ENCODE measurements at regions not wholly inside any gene's neighbourhood (a gene's known extent, or its start where the extent isn't known, plus 50 kb on each side); places are given as distances from the start of the nearest gene placed in this dataset.

GRCh38 chr1:108034396-108034795, 69.4 kb upstream of the VAV3 start:
- Histone ChIP-seq H3K14ac (ENCODE audit: insufficient read depth, low read length) (no peak overlapping the region), H4K20me1 (ENCODE audit: control insufficient read depth, insufficient read depth, insufficient read length) (no peaks in the 10 kb centered on the region), H2AFZ (ENCODE audit: low read length) (no peak overlapping the region), H2BK15ac (ENCODE audit: low read depth, low read length) (no peak overlapping the region), H3K23me2 (ENCODE audit: insufficient read length, low read depth, low read length, poor library complexity, severe bottlenecking) (no peaks in the 10 kb centered on the region), H3K9ac (ENCODE audit: extremely low read depth, insufficient read length, low read length) (no peak overlapping the region), H4K8ac (replicated peaks; ENCODE audit: insufficient read length, low read depth, low read length) (no peak overlapping the region), H2AK5ac (ENCODE audit: insufficient read length, low read length) (no peak overlapping the region), H3K27me3 (ENCODE audit: insufficient read depth, low read length) (no peaks in the 10 kb centered on the region), H3K9me3 (ENCODE audit: control insufficient read depth, low read depth, low read length) (no peaks in the 10 kb centered on the region), H3K79me1 (ENCODE audit: insufficient read depth, low read depth, low read length, poor library complexity, severe bottlenecking) (no peaks in the 10 kb centered on the region), H4K5ac (ENCODE audit: insufficient read length, low read depth, low read length) (no peak overlapping the region), H2BK120ac (ENCODE audit: low read depth, low read length, poor library complexity, severe bottlenecking) (no peak overlapping the region), H3K79me2 (ENCODE audit: insufficient read depth, low read length) (no peaks in the 10 kb centered on the region), H3T11ph (ENCODE audit: low read length) (no peak overlapping the region), H4K91ac (ENCODE audit: insufficient read length, low read depth, low read length) (no peak overlapping the region), H2BK5ac (ENCODE audit: insufficient read length, low read length) (no peak overlapping the region), H3K27ac (ENCODE audit: insufficient read length, low read depth, low read length) (no peak overlapping the region), H3K4me2 (ENCODE audit: insufficient read depth, insufficient read length, low read length) (no peak overlapping the region), H3K4me1 (ENCODE audit: insufficient read depth, low read length) (no peaks in the 10 kb centered on the region), H3K4ac (ENCODE audit: low read depth, low read length) (no peak overlapping the region), H3K56ac (ENCODE audit: insufficient read length, low read depth, low read length) (no peak overlapping the region), H3K23ac (ENCODE audit: insufficient read length, low read depth, low read length) (no peak overlapping the region), H2BK12ac (ENCODE audit: insufficient read length, low read depth, low read length) (no peak overlapping the region), H3K18ac (ENCODE audit: insufficient read length, low read depth, low read length) (no peak overlapping the region), H2BK20ac (ENCODE audit: low read depth, low read length, poor library complexity, severe bottlenecking) (no peak overlapping the region)
- no CpG with 5 or more reads among the region's 1 CpG for WGBS (ENCODE audit: extremely low coverage, insufficient read length, low lambda C conversion rate)
- H3K27ac Mint-ChIP-seq: no peak overlapping the region
- no peaks in the 10 kb centered on the region for H3K9me3 Mint-ChIP-seq
- TF ChIP-seq CTCF (conservative IDR thresholded peaks at IDR 0.05): no peak
- peaks cover 6% of the 10 kb centered on the region in 2 experiments for H3K4me1 Mint-ChIP-seq
- no peak for DNase-seq
- H3K4me3 Mint-ChIP-seq: no peak overlapping the region
- H3K27me3 Mint-ChIP-seq (ENCODE audit: low read depth): no peaks in the 10 kb centered on the region
- no peaks in the 10 kb centered on the region for H3K36me3 Mint-ChIP-seq (ENCODE audit: insufficient read depth in 1 of 3, low read depth in 3 of 3)
